ENCODE measurements at regions not wholly inside any gene's neighbourhood (a gene's known extent, or its start where the extent isn't known, plus 50 kb on each side); places are given as distances from the start of the nearest gene placed in this dataset.
"Not testable (repeated sequence)": the region's sequence is repeated elsewhere in the genome, so short reads cannot be mapped to it uniquely, and the experiment has no call there.

GRCh38 chr1:220475608-220476007, 52.3 kb upstream of the MARK1 start:
- H3K27ac ChIP-seq (ENCODE audit: low read depth in 2 of 2, low read length in 2 of 2); H3K4me1 ChIP-seq (ENCODE audit: control insufficient read depth in 2 of 2, insufficient read depth in 2 of 2, low read length in 2 of 2); H3K4me3 ChIP-seq (ENCODE audit: low read length in 2 of 2); H3K27me3 ChIP-seq (ENCODE audit: control insufficient read depth in 2 of 2, insufficient read depth in 2 of 2, low read length in 2 of 2); H3K9me3 ChIP-seq (ENCODE audit: control insufficient read depth in 2 of 2, low read length in 2 of 2); H3K36me3 ChIP-seq (ENCODE audit: control insufficient read depth in 2 of 2, insufficient read depth in 2 of 2, low read length in 2 of 2); H3K9ac ChIP-seq (ENCODE audit: low read depth in 1 of 2, low read length in 2 of 2): not testable (repeated sequence)

DNA sequence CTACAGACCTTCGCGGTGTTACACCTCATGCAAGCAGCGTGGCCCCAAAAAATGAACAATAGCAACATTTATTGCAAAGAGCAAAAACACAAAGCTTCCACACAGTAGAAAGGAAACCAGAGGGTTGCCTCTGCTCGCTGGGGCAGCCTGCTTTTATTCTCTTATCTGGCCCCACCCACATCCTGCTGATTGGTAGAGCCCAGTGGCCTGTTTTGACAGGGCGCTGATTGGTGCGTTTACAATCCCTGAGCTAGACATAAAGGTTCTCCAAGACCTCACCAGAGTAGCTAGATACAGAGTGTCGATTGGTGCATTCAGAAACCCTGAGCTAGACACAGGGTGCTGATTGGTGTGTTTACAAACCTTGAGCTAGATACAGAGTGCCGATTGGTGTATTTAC, 52.8 kb upstream of the MARK1 start:
- H3K27me3 ChIP-seq (ENCODE audit: control insufficient read depth in 2 of 2, insufficient read depth in 2 of 2, low read length in 2 of 2); H3K4me3 ChIP-seq (ENCODE audit: low read length in 2 of 2); H3K9me3 ChIP-seq (ENCODE audit: control insufficient read depth in 2 of 2, low read length in 2 of 2); H3K9ac ChIP-seq (ENCODE audit: low read depth in 1 of 2, low read length in 2 of 2); H3K27ac ChIP-seq (ENCODE audit: low read depth in 2 of 2, low read length in 2 of 2); H3K36me3 ChIP-seq (ENCODE audit: control insufficient read depth in 2 of 2, insufficient read depth in 2 of 2, low read length in 2 of 2); H3K4me1 ChIP-seq (ENCODE audit: control insufficient read depth in 2 of 2, insufficient read depth in 2 of 2, low read length in 2 of 2): not testable (repeated sequence)

- no peaks in the 10 kb centered on the region for H3K36me3 ChIP-seq (ENCODE audit: control insufficient read depth in 2 of 2, insufficient read depth in 2 of 2, low read length in 2 of 2)
- no peak overlapping the region for H3K4me3 ChIP-seq (ENCODE audit: low read length in 2 of 2)
- peaks cover 0 to 4% of the 10 kb centered on the region in 2 donors for H3K27me3 ChIP-seq (ENCODE audit: control insufficient read depth in 2 of 2, insufficient read depth in 2 of 2, low read length in 2 of 2)
- H3K9ac ChIP-seq (ENCODE audit: low read depth in 1 of 2, low read length in 2 of 2) = no peak overlapping the region
- no peaks in the 10 kb centered on the region for H3K4me1 ChIP-seq (ENCODE audit: control insufficient read depth in 2 of 2, insufficient read depth in 2 of 2, low read length in 2 of 2)
- no peak overlapping the region for H3K27ac ChIP-seq (ENCODE audit: low read depth in 2 of 2, low read length in 2 of 2)
- no peaks in the 10 kb centered on the region for H3K9me3 ChIP-seq (ENCODE audit: control insufficient read depth in 2 of 2, low read length in 2 of 2)
These were observed 54.5 kb upstream of the MARK1 start for GRCh38 chr1:220473440-220473839.

- Histone ChIP-seq H3K9me3 (ENCODE audit: control insufficient read depth in 2 of 2, low read length in 2 of 2) (no peaks in the 10 kb centered on the region), H3K4me3 (ENCODE audit: low read length in 2 of 2) (no peak overlapping the region), H3K9ac (ENCODE audit: low read depth in 1 of 2, low read length in 2 of 2) (no peak overlapping the region), H3K4me1 (ENCODE audit: control insufficient read depth in 2 of 2, insufficient read depth in 2 of 2, low read length in 2 of 2) (no peaks in the 10 kb centered on the region), H3K27ac (ENCODE audit: low read depth in 2 of 2, low read length in 2 of 2) (no peak overlapping the region), H3K36me3 (ENCODE audit: control insufficient read depth in 2 of 2, insufficient read depth in 2 of 2, low read length in 2 of 2) (no peaks in the 10 kb centered on the region), H3K27me3 (ENCODE audit: control insufficient read depth in 2 of 2, insufficient read depth in 2 of 2, low read length in 2 of 2) (no peaks in the 10 kb centered on the region)
These were observed 65.2 kb upstream of the MARK1 start for GRCh38 chr1:220462752-220463151.

- Histone ChIP-seq H3K9me3 (ENCODE audit: control insufficient read depth in 2 of 2, low read length in 2 of 2) (no peaks in the 10 kb centered on the region), H3K9ac (ENCODE audit: low read depth in 1 of 2, low read length in 2 of 2) (no peak overlapping the region), H3K36me3 (ENCODE audit: control insufficient read depth in 2 of 2, insufficient read depth in 2 of 2, low read length in 2 of 2) (no peaks in the 10 kb centered on the region), H3K27me3 (ENCODE audit: control insufficient read depth in 2 of 2, insufficient read depth in 2 of 2, low read length in 2 of 2) (no peaks in the 10 kb centered on the region), H3K4me3 (ENCODE audit: low read length in 2 of 2) (no peak overlapping the region), H3K27ac (ENCODE audit: low read depth in 2 of 2, low read length in 2 of 2) (no peak overlapping the region), H3K4me1 (ENCODE audit: control insufficient read depth in 2 of 2, insufficient read depth in 2 of 2, low read length in 2 of 2) (no peaks in the 10 kb centered on the region)
These were observed 69.0 kb upstream of the MARK1 start for GRCh38 chr1:220458936-220459335.

DNA sequence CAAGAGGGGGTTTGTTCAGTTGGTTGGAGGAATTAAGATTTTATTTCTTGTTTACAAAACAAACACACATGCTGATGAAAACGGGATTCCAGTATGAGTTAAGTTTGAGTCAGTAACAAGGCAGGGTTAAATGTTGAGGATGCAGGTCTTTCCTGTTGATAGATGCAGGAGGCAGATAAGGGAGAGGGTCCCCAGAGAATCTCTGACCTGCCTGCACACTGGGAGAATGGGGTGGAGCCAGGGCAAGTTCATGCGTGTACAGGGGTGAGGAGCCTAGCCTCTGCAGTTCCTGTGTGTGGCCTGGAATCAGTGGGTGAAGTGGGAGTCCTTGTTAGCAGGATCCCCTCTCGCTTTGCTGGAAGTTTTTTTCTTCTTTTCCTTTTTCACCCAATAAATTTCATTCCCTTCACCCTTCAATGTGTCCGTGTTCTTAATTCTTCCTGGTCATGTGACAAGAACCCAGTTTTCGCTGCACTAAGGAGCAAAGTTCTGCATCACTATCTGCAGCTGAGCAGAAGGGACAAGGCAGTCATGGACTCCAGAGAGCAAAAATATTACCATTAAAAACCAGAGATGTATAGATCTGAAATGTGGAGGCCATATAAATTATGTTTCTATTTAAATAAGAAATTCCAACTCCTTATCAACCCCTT, 69.9 kb upstream of the MARK1 start:
- H3K27ac ChIP-seq (ENCODE audit: low read depth in 2 of 2, low read length in 2 of 2) = no peak overlapping the region
- H3K27me3 ChIP-seq (ENCODE audit: control insufficient read depth in 2 of 2, insufficient read depth in 2 of 2, low read length in 2 of 2) = no peaks in the 10 kb centered on the region
- no peaks in the 10 kb centered on the region for H3K9me3 ChIP-seq (ENCODE audit: control insufficient read depth in 2 of 2, low read length in 2 of 2)
- H3K36me3 ChIP-seq (ENCODE audit: control insufficient read depth in 2 of 2, insufficient read depth in 2 of 2, low read length in 2 of 2) = no peaks in the 10 kb centered on the region
- no peak overlapping the region for H3K4me3 ChIP-seq (ENCODE audit: low read length in 2 of 2)
- H3K9ac ChIP-seq (ENCODE audit: low read depth in 1 of 2, low read length in 2 of 2) = no peak overlapping the region
- no peaks in the 10 kb centered on the region for H3K4me1 ChIP-seq (ENCODE audit: control insufficient read depth in 2 of 2, insufficient read depth in 2 of 2, low read length in 2 of 2)

- Histone ChIP-seq H3K27me3 (ENCODE audit: control insufficient read depth in 2 of 2, insufficient read depth in 2 of 2, low read length in 2 of 2) (no peaks in the 10 kb centered on the region), H3K27ac (ENCODE audit: low read depth in 2 of 2, low read length in 2 of 2) (no peak overlapping the region), H3K36me3 (ENCODE audit: control insufficient read depth in 2 of 2, insufficient read depth in 2 of 2, low read length in 2 of 2) (no peaks in the 10 kb centered on the region), H3K9me3 (ENCODE audit: control insufficient read depth in 2 of 2, low read length in 2 of 2) (no peaks in the 10 kb centered on the region), H3K4me1 (ENCODE audit: control insufficient read depth in 2 of 2, insufficient read depth in 2 of 2, low read length in 2 of 2) (no peaks in the 10 kb centered on the region), H3K4me3 (ENCODE audit: low read length in 2 of 2) (no peak overlapping the region), H3K9ac (ENCODE audit: low read depth in 1 of 2, low read length in 2 of 2) (no peak overlapping the region)
These were observed 72.4 kb upstream of the MARK1 start for GRCh38 chr1:220455559-220455958.

- H3K27ac ChIP-seq (ENCODE audit: low read depth in 2 of 2, low read length in 2 of 2) = no peak overlapping the region
- H3K27me3 ChIP-seq (ENCODE audit: control insufficient read depth in 2 of 2, insufficient read depth in 2 of 2, low read length in 2 of 2) = no peaks in the 10 kb centered on the region
- no peak overlapping the region for H3K4me3 ChIP-seq (ENCODE audit: low read length in 2 of 2)
- no peaks in the 10 kb centered on the region for H3K4me1 ChIP-seq (ENCODE audit: control insufficient read depth in 2 of 2, insufficient read depth in 2 of 2, low read length in 2 of 2)
- no peak overlapping the region for H3K9ac ChIP-seq (ENCODE audit: low read depth in 1 of 2, low read length in 2 of 2)
- H3K9me3 ChIP-seq (ENCODE audit: control insufficient read depth in 2 of 2, low read length in 2 of 2) = no peaks in the 10 kb centered on the region
- H3K36me3 ChIP-seq (ENCODE audit: control insufficient read depth in 2 of 2, insufficient read depth in 2 of 2, low read length in 2 of 2) = no peaks in the 10 kb centered on the region
These were observed 73.7 kb upstream of the MARK1 start for GRCh38 chr1:220454155-220454777.

DNA sequence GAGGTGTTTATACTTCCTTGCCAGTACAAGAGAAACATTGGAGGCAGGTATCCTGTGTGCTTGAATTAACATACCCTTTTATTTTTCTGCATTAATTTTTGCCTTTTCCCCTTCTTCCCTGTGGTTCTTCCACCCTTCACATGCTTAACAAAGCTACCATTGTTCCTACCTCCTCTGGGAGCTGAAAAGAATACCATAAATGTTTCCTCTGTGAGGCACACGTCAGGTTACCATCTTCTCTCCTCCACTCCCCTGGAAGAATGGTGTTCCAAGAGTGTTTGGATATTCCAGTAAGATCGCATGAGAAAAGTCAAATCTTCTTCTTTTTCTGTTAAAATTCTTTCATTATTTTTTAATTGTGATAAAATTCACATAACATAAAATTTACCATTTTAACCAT, 74.6 kb upstream of the MARK1 start:
- H3K9me3 ChIP-seq (ENCODE audit: control insufficient read depth in 2 of 2, low read length in 2 of 2) = no peaks in the 10 kb centered on the region
- no peaks in the 10 kb centered on the region for H3K36me3 ChIP-seq (ENCODE audit: control insufficient read depth in 2 of 2, insufficient read depth in 2 of 2, low read length in 2 of 2)
- H3K9ac ChIP-seq (ENCODE audit: low read depth in 1 of 2, low read length in 2 of 2) = no peak overlapping the region
- no peaks in the 10 kb centered on the region for H3K4me1 ChIP-seq (ENCODE audit: control insufficient read depth in 2 of 2, insufficient read depth in 2 of 2, low read length in 2 of 2)
- no peak overlapping the region for H3K27ac ChIP-seq (ENCODE audit: low read depth in 2 of 2, low read length in 2 of 2)
- H3K4me3 ChIP-seq (ENCODE audit: low read length in 2 of 2) = no peak overlapping the region
- H3K27me3 ChIP-seq (ENCODE audit: control insufficient read depth in 2 of 2, insufficient read depth in 2 of 2, low read length in 2 of 2) = no peaks in the 10 kb centered on the region

DNA sequence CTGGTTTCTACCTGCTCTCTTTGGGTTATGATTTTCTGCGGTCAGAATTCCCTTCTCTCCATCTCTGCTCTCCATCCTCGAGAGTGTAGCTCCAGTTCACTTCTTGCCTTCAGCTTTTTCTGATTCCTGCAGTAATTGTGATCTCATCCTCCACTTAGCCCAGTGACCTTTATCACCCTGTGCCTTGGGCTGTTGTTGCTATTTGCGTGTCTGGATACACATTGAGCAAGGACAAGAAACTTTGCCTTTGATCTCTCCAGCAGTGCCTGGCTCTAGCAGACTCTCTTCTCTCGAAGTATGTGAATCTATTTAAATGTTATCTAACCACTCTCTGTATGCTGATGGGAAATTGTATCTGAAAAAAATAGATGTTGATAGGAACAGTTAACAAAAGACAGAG, 76.4 kb upstream of the MARK1 start:
- Histone ChIP-seq H3K9ac (ENCODE audit: low read depth in 1 of 2, low read length in 2 of 2) (no peak overlapping the region), H3K4me3 (ENCODE audit: low read length in 2 of 2) (no peak overlapping the region), H3K36me3 (ENCODE audit: control insufficient read depth in 2 of 2, insufficient read depth in 2 of 2, low read length in 2 of 2) (no peaks in the 10 kb centered on the region), H3K27me3 (ENCODE audit: control insufficient read depth in 2 of 2, insufficient read depth in 2 of 2, low read length in 2 of 2) (peaks cover 0 to 2% of the 10 kb centered on the region in 2 donors), H3K9me3 (ENCODE audit: control insufficient read depth in 2 of 2, low read length in 2 of 2) (no peaks in the 10 kb centered on the region), H3K27ac (ENCODE audit: low read depth in 2 of 2, low read length in 2 of 2) (no peak overlapping the region), H3K4me1 (ENCODE audit: control insufficient read depth in 2 of 2, insufficient read depth in 2 of 2, low read length in 2 of 2) (no peaks in the 10 kb centered on the region)
